AG10803 (cell line): ENCODE measurements at regions not wholly inside any gene's neighbourhood (a gene's known extent, or its start where the extent isn't known, plus 50 kb on each side); places are given as distances from the start of the nearest gene placed in this dataset.

Experiments
- DNase-seq: peaks from one replicate; pipeline ENCODE4 v3.0.0; 2010; ENCODE audit warnings: low read depth
- H3K4me3 ChIP-seq: 2 replicates; pipeline ENCODE4 v1.5.1; 2011; ENCODE audit warnings: mild to moderate bottlenecking, low read length, control low read depth
- TF ChIP-seq, protein P1 (sequence below): conservative IDR thresholded peaks from 2 replicates; pipeline ENCODE4 v1.5.1; 2011; ENCODE audit warnings: mild to moderate bottlenecking, low read length, control low read depth, inconsistent platforms

GRCh38 chr13:90201202-90201601, 1146.3 kb upstream of the MIR17HG start:
- DNase-seq, result peak; percentile 11
- no peak overlapping the region for H3K4me3 ChIP-seq
- TF ChIP-seq, protein P1, sequence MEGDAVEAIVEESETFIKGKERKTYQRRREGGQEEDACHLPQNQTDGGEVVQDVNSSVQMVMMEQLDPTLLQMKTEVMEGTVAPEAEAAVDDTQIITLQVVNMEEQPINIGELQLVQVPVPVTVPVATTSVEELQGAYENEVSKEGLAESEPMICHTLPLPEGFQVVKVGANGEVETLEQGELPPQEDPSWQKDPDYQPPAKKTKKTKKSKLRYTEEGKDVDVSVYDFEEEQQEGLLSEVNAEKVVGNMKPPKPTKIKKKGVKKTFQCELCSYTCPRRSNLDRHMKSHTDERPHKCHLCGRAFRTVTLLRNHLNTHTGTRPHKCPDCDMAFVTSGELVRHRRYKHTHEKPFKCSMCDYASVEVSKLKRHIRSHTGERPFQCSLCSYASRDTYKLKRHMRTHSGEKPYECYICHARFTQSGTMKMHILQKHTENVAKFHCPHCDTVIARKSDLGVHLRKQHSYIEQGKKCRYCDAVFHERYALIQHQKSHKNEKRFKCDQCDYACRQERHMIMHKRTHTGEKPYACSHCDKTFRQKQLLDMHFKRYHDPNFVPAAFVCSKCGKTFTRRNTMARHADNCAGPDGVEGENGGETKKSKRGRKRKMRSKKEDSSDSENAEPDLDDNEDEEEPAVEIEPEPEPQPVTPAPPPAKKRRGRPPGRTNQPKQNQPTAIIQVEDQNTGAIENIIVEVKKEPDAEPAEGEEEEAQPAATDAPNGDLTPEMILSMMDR, result no peak

- peak; percentile 9 for DNase-seq
- no peak overlapping the region for H3K4me3 ChIP-seq
- TF ChIP-seq, protein P1, result no peak
These were observed 1145.6 kb upstream of the MIR17HG start for GRCh38 chr13:90201676-90202460.

GRCh38 chr13:90205081-90205480, 1142.4 kb upstream of the MIR17HG start:
- TF ChIP-seq, protein P1, result no peak
- DNase-seq, result no peak
- no peak overlapping the region for H3K4me3 ChIP-seq

- DNase-seq, result no peak
- TF ChIP-seq, protein P1, result no peak
These were observed 1141.6 kb upstream of the MIR17HG start for GRCh38 chr13:90205911-90206310.

DNA sequence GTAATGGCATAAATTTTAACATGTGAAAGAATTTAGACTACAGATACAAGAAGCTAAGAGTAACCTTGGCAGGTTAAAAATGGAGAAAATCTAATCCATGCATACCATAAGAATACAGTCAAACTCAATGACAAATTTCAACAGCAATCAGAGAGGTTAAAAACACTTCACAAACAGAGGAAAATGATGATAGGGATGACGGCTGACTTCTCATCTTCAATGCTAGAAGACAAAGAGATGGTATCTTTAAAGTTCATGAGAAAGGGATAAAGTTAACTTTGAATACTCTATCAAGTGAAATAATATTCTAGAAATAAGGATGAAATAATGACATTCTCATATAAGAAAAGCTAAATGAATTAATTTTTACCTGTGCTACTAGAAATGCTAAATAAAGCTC, 1130.2 kb upstream of the MIR17HG start:
- TF ChIP-seq, protein P1, result no peak
- H3K4me3 ChIP-seq, result no peak overlapping the region
- no peak for DNase-seq

More at GRCh38 chr13:90205911-90206310, 1141.6 kb upstream of the MIR17HG start:
- no peak overlapping the region for H3K4me3 ChIP-seq

GRCh38 chr13:90222758-90223157, 1124.7 kb upstream of the MIR17HG start:
- DNase-seq, result no peak
- TF ChIP-seq, protein P1, result no peak
- no peak overlapping the region for H3K4me3 ChIP-seq

DNA sequence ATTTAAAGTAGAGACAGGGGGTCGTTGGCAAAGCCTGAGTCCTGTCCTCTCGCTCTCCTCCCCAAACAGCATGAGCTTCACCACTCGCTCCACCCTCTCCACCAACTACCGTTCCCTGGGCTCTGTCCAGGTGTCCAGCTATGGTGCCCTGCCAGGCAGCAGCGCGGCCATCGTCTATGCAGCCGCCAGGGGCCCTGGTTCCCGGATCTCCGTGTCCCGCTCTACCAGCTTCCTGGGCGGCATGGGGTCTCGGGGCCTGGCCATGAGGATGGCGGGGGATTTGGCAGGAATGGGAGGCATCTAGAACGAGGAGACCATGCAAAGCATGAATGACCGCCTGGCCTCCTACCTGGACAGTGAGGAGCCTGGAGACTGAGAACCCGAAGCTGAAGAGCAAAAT, 1117.2 kb upstream of the MIR17HG start:
- no peak overlapping the region for H3K4me3 ChIP-seq
- TF ChIP-seq, protein P1, result no peak
- DNase-seq, result no peak
